Fibroblast of lung (primary cell): ENCODE measurements at regions not wholly inside any gene's neighbourhood (a gene's known extent, or its start where the extent isn't known, plus 50 kb on each side); places are given as distances from the start of the nearest gene placed in this dataset.
"Not testable (repeated sequence)": the region's sequence is repeated elsewhere in the genome, so short reads cannot be mapped to it uniquely, and the experiment has no call there.

Experiments
- DNase-seq, 2 donors: peaks; one replicate each; pipeline versions ENCODE4 v3.0.0 to v3.0.0-alpha.2; 2010; ENCODE audit warnings: low read depth in 2 of 2
- H2AFZ ChIP-seq: 2 replicates; pipeline ENCODE4 v1.5.1; 2012; ENCODE audit warnings: low read length, control low read depth, inconsistent platforms
- H3K27ac ChIP-seq: 2 replicates; pipeline ENCODE4 v1.5.1; 2011; ENCODE audit warnings: low read length, control low read depth; ENCODE audit not compliant: insufficient read depth
- H3K27me3 ChIP-seq: 2 replicates; pipeline ENCODE4 v1.5.1; 2011; ENCODE audit warnings: mild to moderate bottlenecking, low read length; ENCODE audit not compliant: control insufficient read depth, insufficient read depth
- H3K36me3 ChIP-seq: 2 replicates; pipeline ENCODE4 v1.5.1; 2011; ENCODE audit warnings: low read length; ENCODE audit not compliant: control insufficient read depth, insufficient read depth
- H3K4me1 ChIP-seq: 2 replicates; pipeline ENCODE4 v1.5.1; 2011; ENCODE audit warnings: low read length; ENCODE audit not compliant: control insufficient read depth, insufficient read depth; ENCODE audit errors: extremely low read depth
- H3K4me2 ChIP-seq: 2 replicates; pipeline ENCODE4 v1.5.1; 2011; ENCODE audit warnings: low read length, control low read depth; ENCODE audit not compliant: insufficient read depth; ENCODE audit errors: extremely low read depth
- H3K4me3 ChIP-seq, 4 experiments: fragments of 200-600 bp in 1 of 4; sonication (generic) in 1 of 4; replicated peaks in 1 of 4; 2 replicates each; pipeline ENCODE4 v1.5.1; 2011 to 2016; ENCODE audit warnings: low read length in 4 of 4, low read depth in 3 of 4, mild to moderate bottlenecking in 3 of 4, control low read depth in 2 of 4, inconsistent platforms in 1 of 4, mixed read lengths in 1 of 4; ENCODE audit not compliant: insufficient read depth in 1 of 4; ENCODE audit errors: control extremely low read depth in 1 of 4
- H3K79me2 ChIP-seq: 2 replicates; pipeline ENCODE4 v1.5.1; 2012; ENCODE audit warnings: mild to moderate bottlenecking, low read length, inconsistent platforms; ENCODE audit not compliant: control insufficient read depth, insufficient read depth
- H3K9ac ChIP-seq: 2 replicates; pipeline ENCODE4 v1.5.1; 2011; ENCODE audit warnings: mild to moderate bottlenecking, low read length, control low read depth; ENCODE audit not compliant: insufficient read depth
- H3K9me3 ChIP-seq: 2 replicates; pipeline ENCODE4 v1.5.1; 2012; ENCODE audit warnings: low read depth, low read length; ENCODE audit not compliant: control insufficient read depth, insufficient read depth
- H4K20me1 ChIP-seq: 2 replicates; pipeline ENCODE4 v1.5.1; 2011; ENCODE audit warnings: low read length; ENCODE audit not compliant: control insufficient read depth, insufficient read depth; ENCODE audit errors: extremely low read depth
- CTCF ChIP-seq, 2 donors: IDR thresholded peaks in 1 of 2; conservative IDR thresholded peaks in 1 of 2; 1 replicate in 1 of 2; 2 replicates in 1 of 2; pipeline ENCODE4 v1.5.1; 2011 to 2012; ENCODE audit warnings: low read length in 2 of 2, control low read depth in 1 of 2, inconsistent platforms in 1 of 2, low read depth in 1 of 2, mild to moderate bottlenecking in 1 of 2
- EZH2 ChIP-seq: IDR thresholded peaks from 2 replicates; pipeline ENCODE4 v1.5.1; 2012; ENCODE audit warnings: low read length, control low read depth, mild to moderate bottlenecking; ENCODE audit errors: missing control alignments

- Histone ChIP-seq H3K79me2 (no peaks in the 10 kb centered on the region), H3K27ac (no peak overlapping the region), H3K27me3 (no peaks in the 10 kb centered on the region), H4K20me1 (no peaks in the 10 kb centered on the region), H3K4me2 (no peak overlapping the region), H3K4me1 (no peaks in the 10 kb centered on the region), H3K9me3 (no peaks in the 10 kb centered on the region), H2AFZ (no peak overlapping the region), H3K4me3 (no peak overlapping the region), H3K9ac (no peak overlapping the region), H3K36me3 (no peaks in the 10 kb centered on the region)
- DNase-seq: no peak
- TF ChIP-seq EZH2 (no peak), CTCF (conservative IDR thresholded peaks at IDR 0.05 in 1 of 2, IDR thresholded peaks at IDR 0.05 in 1 of 2; ENCODE audit: low read depth in 1 of 2, low read length in 2 of 2) (no peak)
These were observed 96.1 kb upstream of the PLSCR5 start for GRCh38 chr3:146701246-146701645.

GRCh38 chr3:146700025-146700424, 94.9 kb upstream of the PLSCR5 start:
- H3K4me1 ChIP-seq, H3K4me3 ChIP-seq, H3K27ac ChIP-seq, H3K36me3 ChIP-seq, H3K4me2 ChIP-seq, DNase-seq, H3K79me2 ChIP-seq, H3K9ac ChIP-seq, H4K20me1 ChIP-seq, H2AFZ ChIP-seq, H3K27me3 ChIP-seq, H3K9me3 ChIP-seq: not testable (repeated sequence)

DNA sequence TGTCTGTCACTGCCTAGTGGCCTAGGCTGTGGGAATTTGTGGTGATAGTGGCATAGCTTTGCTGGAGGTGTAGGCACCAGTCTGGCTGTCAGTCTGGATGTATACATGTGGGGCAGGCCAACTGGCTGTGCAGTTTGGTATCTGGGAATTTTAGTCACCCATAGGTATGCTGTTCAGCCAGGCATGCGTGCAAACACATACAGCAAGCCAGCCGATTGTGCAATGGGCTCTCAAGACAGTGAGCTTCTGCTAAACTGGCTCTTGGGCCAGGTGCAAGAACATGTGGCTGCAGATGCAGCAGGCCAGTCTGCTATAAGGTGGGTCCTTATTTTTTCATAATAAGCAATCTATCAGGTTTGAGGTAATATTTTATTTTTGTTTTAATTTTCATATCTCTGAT, 87.1 kb upstream of the PLSCR5 start:
- H3K27me3 ChIP-seq: no peaks in the 10 kb centered on the region
- no peak overlapping the region for H3K9ac ChIP-seq
- no peak overlapping the region for H3K27ac ChIP-seq
- no peaks in the 10 kb centered on the region for H3K9me3 ChIP-seq
- H3K79me2 ChIP-seq: no peaks in the 10 kb centered on the region
- H2AFZ ChIP-seq: no peak overlapping the region
- no peaks in the 10 kb centered on the region for H3K36me3 ChIP-seq
- DNase-seq: no peak
- no peak overlapping the region for H3K4me3 ChIP-seq
- no peak overlapping the region for H3K4me2 ChIP-seq
- no peaks in the 10 kb centered on the region for H4K20me1 ChIP-seq
- TF ChIP-seq CTCF (conservative IDR thresholded peaks at IDR 0.05 in 1 of 2, IDR thresholded peaks at IDR 0.05 in 1 of 2; ENCODE audit: low read depth in 1 of 2, low read length in 2 of 2): no peak
- TF ChIP-seq EZH2: no peak
- H3K4me1 ChIP-seq: no peaks in the 10 kb centered on the region
